Progenitor cell of endocrine pancreas (in vitro differentiated cells): ENCODE measurements at regions not wholly inside any gene's neighbourhood (a gene's known extent, or its start where the extent isn't known, plus 50 kb on each side); places are given as distances from the start of the nearest gene placed in this dataset.

Source experiments
- DNase-seq: peaks from one replicate; pipeline ENCODE4 v3.0.0; 2021; ENCODE audit warnings: low spot score; ENCODE audit not compliant: unreplicated experiment
- H3K27ac Mint-ChIP-seq: 2 replicates; pipeline ENCODE4 v1.8.0; 2021; ENCODE audit warnings: mild to moderate bottlenecking, moderate library complexity, mixed read lengths
- H3K27me3 Mint-ChIP-seq: 2 replicates; pipeline ENCODE4 v1.8.0; 2021; ENCODE audit warnings: mixed read lengths
- H3K36me3 Mint-ChIP-seq: 2 replicates; pipeline ENCODE4 v1.8.0; 2022; ENCODE audit warnings: mixed read lengths; ENCODE audit not compliant: insufficient read depth
- H3K4me1 Mint-ChIP-seq: 2 replicates; pipeline ENCODE4 v1.8.0; 2021; ENCODE audit warnings: low read depth, mixed read lengths
- H3K4me3 Mint-ChIP-seq: 2 replicates; pipeline ENCODE4 v1.8.0; 2021; ENCODE audit warnings: low read depth, mild to moderate bottlenecking, moderate library complexity, mixed read lengths
- H3K9me3 Mint-ChIP-seq: 2 replicates; pipeline ENCODE4 v1.8.0; 2021; ENCODE audit warnings: low read depth, mixed read lengths
- TF ChIP-seq, protein P1 (sequence below): fragments of 200-600 bp; sonication (generic); IDR thresholded peaks from one replicate; pipeline ENCODE4 v1.5.0; 2021; ENCODE audit warnings: antibody characterized with exemption, mild to moderate bottlenecking; ENCODE audit not compliant: unreplicated experiment

DNA sequence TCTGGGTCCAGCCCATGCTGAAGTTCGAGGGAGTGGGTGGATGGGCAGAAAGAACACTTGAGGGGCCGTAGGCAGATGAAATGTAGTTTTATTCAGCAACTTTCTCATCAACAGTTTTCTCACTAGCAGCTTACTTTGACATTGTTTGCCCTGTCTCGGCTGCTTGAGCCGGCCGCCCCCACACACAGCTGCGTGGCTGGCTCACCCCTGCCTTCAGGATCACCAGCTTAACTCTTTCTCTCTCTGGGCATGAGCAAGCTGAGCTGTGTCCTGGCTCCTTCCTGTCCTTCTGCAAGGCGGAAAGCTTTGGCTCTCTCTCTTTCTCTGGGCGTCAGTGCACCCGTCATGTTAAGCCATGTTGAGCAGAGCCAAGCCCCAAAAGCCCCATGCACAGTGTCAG lies 104.4 kb upstream of the GNG12 start:
- H3K4me3 Mint-ChIP-seq, result no peak overlapping the region
- no peak for DNase-seq
- H3K27ac Mint-ChIP-seq, result no peak overlapping the region
- peaks cover 1% of the 10 kb centered on the region for H3K4me1 Mint-ChIP-seq
- TF ChIP-seq, protein P1, sequence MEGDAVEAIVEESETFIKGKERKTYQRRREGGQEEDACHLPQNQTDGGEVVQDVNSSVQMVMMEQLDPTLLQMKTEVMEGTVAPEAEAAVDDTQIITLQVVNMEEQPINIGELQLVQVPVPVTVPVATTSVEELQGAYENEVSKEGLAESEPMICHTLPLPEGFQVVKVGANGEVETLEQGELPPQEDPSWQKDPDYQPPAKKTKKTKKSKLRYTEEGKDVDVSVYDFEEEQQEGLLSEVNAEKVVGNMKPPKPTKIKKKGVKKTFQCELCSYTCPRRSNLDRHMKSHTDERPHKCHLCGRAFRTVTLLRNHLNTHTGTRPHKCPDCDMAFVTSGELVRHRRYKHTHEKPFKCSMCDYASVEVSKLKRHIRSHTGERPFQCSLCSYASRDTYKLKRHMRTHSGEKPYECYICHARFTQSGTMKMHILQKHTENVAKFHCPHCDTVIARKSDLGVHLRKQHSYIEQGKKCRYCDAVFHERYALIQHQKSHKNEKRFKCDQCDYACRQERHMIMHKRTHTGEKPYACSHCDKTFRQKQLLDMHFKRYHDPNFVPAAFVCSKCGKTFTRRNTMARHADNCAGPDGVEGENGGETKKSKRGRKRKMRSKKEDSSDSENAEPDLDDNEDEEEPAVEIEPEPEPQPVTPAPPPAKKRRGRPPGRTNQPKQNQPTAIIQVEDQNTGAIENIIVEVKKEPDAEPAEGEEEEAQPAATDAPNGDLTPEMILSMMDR, result no peak
- no peaks in the 10 kb centered on the region for H3K9me3 Mint-ChIP-seq
- no peaks in the 10 kb centered on the region for H3K36me3 Mint-ChIP-seq
- H3K27me3 Mint-ChIP-seq, result peaks cover 7% of the 10 kb centered on the region

DNA sequence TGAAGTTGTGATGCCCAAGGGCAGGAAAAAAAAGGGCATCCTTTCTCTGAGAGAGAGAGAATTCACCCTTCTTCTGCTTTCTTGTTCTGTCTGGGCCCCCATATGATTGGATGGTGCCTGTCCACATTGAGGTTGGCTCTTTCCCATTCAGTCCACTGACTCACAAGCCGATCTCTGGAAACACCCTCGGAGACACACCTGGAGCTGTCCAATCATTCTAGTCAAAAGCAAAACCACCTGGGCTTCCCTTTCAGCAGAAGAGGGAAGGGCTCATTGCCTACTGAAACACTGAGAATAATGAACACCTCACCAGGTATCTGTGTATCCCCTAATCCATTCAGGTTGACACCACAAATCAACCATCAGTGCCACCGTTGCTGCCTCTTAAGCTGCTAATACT lies 103.7 kb upstream of the GNG12 start:
- Mint-ChIP-seq H3K36me3 (no peaks in the 10 kb centered on the region), H3K4me1 (peaks cover 1% of the 10 kb centered on the region), H3K27me3 (peaks cover 7% of the 10 kb centered on the region), H3K9me3 (no peaks in the 10 kb centered on the region), H3K27ac (no peak overlapping the region), H3K4me3 (no peak overlapping the region)
- TF ChIP-seq, protein P1, result no peak
- DNase-seq, result no peak

DNA sequence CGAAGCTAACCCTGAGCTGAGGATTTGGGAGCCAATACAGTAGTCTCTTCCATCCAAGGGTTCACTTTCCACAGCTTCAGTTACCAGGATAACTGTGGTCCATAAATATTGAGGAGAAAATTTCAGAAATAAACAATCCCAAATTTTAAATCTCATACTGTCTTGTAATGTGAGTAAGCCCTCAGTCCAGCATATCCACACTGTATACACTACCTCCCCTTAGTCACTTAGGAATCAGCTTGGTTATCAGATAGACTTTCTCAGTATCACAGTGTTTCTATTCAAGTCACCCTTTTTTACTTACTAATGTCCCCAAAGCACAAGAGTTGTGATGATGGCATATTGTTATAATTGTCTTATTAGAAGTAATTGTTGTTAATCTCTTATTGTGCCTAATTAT lies 102.3 kb upstream of the GNG12 start:
- H3K9me3 Mint-ChIP-seq, result no peaks in the 10 kb centered on the region
- peaks cover 1% of the 10 kb centered on the region for H3K4me1 Mint-ChIP-seq
- H3K27ac Mint-ChIP-seq, result no peak overlapping the region
- TF ChIP-seq, protein P1, result no peak
- DNase-seq, result no peak
- H3K27me3 Mint-ChIP-seq, result peaks cover 7% of the 10 kb centered on the region
- no peaks in the 10 kb centered on the region for H3K36me3 Mint-ChIP-seq
- no peak overlapping the region for H3K4me3 Mint-ChIP-seq

DNA sequence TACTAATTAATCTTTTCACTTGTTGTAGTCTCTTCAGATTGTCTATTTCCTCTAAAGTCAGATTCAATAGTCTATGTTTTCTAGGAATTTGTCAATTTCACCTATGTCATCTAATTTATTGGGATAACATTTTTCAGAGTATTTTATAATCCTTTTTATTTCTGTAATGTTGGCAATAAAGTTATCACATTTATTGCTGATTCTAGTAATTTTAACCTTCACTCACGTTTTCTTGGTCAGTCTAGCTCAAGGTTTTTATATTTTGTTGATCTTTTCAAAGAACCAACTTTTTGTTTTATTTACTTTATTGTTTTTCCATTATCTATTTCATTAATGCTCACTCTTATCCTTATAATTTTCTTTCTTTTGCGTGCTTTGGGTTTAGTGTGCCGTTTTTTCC lies 97.9 kb upstream of the GNG12 start:
- Mint-ChIP-seq H3K27ac (no peak overlapping the region), H3K36me3 (no peaks in the 10 kb centered on the region), H3K9me3 (no peaks in the 10 kb centered on the region), H3K4me3 (no peak overlapping the region), H3K4me1 (peaks cover 2% of the 10 kb centered on the region), H3K27me3 (peaks cover 2% of the 10 kb centered on the region)
- TF ChIP-seq, protein P1, result no peak
- no peak for DNase-seq

DNA sequence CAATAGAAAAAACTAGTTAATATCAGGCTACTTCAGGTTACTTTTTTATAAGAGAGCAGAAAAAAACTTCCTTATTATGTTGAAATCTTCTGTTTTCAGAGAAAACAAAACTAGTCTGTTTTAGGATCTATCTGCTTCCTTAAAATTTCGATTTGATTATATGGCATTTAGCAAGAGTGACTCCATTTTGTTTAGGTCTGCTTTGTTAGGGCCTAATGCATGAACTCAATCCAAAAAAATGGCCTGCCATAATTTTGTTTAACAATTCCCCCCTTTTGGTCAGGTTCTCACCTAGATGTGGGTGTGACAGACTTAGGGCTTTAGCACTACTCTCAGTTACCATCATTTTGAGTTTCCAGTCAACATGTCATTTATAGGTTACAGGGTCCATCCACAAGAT lies 89.8 kb upstream of the GNG12 start:
- Mint-ChIP-seq H3K4me1 (peaks cover 7% of the 10 kb centered on the region), H3K27me3 (peaks cover 3% of the 10 kb centered on the region), H3K36me3 (no peaks in the 10 kb centered on the region), H3K4me3 (no peak overlapping the region), H3K9me3 (no peaks in the 10 kb centered on the region), H3K27ac (no peak overlapping the region)
- DNase-seq, result no peak
- TF ChIP-seq, protein P1, result no peak
